ENCODE measurements at regions not wholly inside any gene's neighbourhood (a gene's known extent, or its start where the extent isn't known, plus 50 kb on each side); places are given as distances from the start of the nearest gene placed in this dataset.

DNA sequence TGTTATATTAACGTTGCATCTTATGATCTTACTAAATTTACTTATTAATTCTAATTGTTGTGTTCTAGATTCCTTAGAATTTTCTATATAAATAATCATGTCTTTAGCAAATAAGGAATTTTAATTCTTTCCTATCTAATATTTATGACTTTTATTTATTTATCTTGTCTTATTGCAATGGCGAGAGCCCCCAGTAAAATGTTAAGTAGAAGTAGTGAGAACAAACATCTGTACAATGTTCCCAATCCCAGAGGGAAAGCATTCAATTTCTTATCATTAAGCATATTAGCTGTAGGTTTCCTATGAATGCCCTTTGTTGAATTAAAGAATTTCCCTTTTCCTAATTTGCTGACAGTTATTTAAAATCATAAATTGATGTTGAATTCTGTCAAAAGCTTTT, 203.7 kb upstream of the OTX2 start:
- Histone ChIP-seq H3K27ac (no peak overlapping the region), H3K27me3 (no peaks in the 10 kb centered on the region), H3K4me3 (replicated peaks in 1 of 3) (no peak overlapping the region), H3K36me3 (no peaks in the 10 kb centered on the region), H3K4me1 (no peaks in the 10 kb centered on the region), H3K9me3 (no peaks in the 10 kb centered on the region)
- WGBS, 2 donors, result 92 to 93% methylated on average over 2 of the region's 2 CpGs
- no peak for TF ChIP-seq POLR2A (IDR thresholded peaks at IDR 0.05)
- TF ChIP-seq, protein P1, sequence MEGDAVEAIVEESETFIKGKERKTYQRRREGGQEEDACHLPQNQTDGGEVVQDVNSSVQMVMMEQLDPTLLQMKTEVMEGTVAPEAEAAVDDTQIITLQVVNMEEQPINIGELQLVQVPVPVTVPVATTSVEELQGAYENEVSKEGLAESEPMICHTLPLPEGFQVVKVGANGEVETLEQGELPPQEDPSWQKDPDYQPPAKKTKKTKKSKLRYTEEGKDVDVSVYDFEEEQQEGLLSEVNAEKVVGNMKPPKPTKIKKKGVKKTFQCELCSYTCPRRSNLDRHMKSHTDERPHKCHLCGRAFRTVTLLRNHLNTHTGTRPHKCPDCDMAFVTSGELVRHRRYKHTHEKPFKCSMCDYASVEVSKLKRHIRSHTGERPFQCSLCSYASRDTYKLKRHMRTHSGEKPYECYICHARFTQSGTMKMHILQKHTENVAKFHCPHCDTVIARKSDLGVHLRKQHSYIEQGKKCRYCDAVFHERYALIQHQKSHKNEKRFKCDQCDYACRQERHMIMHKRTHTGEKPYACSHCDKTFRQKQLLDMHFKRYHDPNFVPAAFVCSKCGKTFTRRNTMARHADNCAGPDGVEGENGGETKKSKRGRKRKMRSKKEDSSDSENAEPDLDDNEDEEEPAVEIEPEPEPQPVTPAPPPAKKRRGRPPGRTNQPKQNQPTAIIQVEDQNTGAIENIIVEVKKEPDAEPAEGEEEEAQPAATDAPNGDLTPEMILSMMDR (IDR thresholded peaks at IDR 0.05), result no peak
- no peak for DNase-seq
- intact Hi-C loops (cut with DNase I), result no loop called here

DNA sequence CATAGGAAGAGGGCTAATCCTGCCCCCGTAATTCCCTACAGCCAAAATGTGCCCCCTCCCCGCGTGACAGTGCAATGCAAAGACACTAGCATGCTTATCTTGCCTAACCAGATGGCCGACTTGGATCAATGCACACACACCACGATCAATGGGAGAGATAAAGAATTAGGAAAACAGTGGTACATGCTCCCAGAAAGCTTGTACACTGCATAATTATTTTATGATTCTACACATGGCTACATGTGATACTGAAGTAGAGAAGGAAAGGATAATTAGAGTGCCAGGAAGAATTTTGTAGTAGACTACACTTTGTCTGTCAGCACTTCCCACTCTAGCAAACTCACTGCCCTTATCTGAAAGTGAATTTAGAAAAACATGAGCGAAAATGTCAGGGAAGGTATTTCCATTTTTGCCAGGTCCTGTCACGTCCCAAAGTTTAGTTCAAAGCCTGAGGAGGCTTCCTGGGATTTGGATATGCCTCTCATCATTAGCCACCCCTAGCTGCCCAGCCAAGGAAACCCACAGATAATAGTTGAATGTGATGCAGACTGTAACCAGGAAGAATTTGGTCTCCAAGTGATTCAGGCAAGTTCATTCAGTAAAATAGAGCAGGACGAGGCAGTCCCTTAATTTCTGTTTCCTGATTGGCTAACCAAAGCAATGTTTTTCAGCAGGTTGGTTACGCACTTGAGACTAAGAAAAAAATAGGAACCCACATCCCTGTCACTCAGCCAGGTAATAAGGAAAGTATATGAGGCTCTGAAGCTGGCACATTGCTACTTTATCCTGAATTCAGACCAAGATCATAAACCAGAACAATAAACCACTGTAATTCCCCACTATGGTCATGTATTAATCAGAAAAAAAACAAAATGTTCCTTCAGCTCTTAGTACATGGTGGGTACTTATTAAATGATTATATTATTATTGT, 199.6 kb upstream of the OTX2 start:
- Histone ChIP-seq H3K4me1 (no peaks in the 10 kb centered on the region), H3K9me3 (no peaks in the 10 kb centered on the region), H3K27ac (no peak overlapping the region), H3K4me3 (replicated peaks in 1 of 3) (no peak overlapping the region), H3K36me3 (no peaks in the 10 kb centered on the region), H3K27me3 (no peaks in the 10 kb centered on the region)
- intact Hi-C loops (cut with DNase I), result no loop called here
- no peak for DNase-seq
- TF ChIP-seq POLR2A (IDR thresholded peaks at IDR 0.05), result no peak
- TF ChIP-seq, protein P1 (IDR thresholded peaks at IDR 0.05), result no peak
- WGBS, 2 donors, result 40 to 45% methylated on average over 9 of the region's 9 CpGs

DNA sequence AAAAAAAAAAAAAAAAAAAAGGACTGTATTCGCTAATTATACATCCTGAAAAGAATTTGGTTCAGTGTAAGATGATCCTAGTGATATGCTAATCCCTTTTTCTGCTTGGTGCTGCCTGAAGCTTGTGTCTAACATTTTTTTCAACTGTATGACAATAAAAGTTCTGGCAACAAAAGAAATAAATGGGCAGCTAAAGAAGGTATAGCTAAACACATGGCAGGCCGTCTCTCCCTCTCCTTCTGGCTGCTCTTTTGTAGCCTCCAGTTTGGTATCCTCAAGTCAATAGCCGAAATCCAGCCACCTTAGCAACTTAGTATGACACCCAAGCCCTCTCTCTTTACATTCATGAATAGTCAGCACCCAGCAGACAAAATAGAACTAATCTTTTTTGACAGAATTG, 198.3 kb upstream of the OTX2 start:
- 68 to 70% methylated on average over 3 of the region's 3 CpGs for WGBS, 2 donors
- H3K36me3 ChIP-seq, result no peaks in the 10 kb centered on the region
- no peaks in the 10 kb centered on the region for H3K27me3 ChIP-seq
- H3K4me3 ChIP-seq (replicated peaks in 1 of 3), result no peak overlapping the region
- intact Hi-C loops (cut with DNase I), result no loop called here
- no peaks in the 10 kb centered on the region for H3K4me1 ChIP-seq
- H3K27ac ChIP-seq, result no peak overlapping the region
- TF ChIP-seq POLR2A (IDR thresholded peaks at IDR 0.05), result no peak
- TF ChIP-seq, protein P1 (IDR thresholded peaks at IDR 0.05), result no peak
- H3K9me3 ChIP-seq, result no peaks in the 10 kb centered on the region
- DNase-seq, result no peak

DNA sequence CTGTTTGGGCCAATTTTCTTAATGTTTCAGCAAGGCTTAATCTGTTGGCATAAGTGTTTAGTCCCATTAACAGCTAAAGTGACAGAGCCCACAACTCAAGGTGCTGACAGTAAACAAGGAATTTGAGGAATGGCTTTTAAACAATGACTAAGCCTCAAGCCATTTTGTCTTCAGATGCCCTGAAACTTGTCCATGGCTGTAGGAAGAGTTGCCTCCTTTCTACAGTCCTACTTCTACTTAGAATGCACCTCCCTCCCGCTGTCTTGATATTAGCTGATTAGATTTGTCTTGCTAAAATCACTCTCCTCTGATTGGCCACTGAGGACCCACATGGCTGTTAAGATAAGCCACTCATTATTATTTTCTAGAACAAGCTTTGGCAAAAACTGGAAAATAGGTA, 188.4 kb upstream of the OTX2 start:
- Histone ChIP-seq H3K4me3 (replicated peaks in 1 of 3) (no peak overlapping the region), H3K27me3 (no peaks in the 10 kb centered on the region), H3K36me3 (no peaks in the 10 kb centered on the region), H3K4me1 (peaks cover 0 to 11% of the 10 kb centered on the region in 2 donors), H3K9me3 (no peaks in the 10 kb centered on the region), H3K27ac (no peak overlapping the region)
- 72 to 88% methylated on average over 1 of the region's 1 CpG for WGBS, 2 donors
- intact Hi-C loops (cut with DNase I), result no loop called here
- no peak for DNase-seq
- TF ChIP-seq, protein P1 (IDR thresholded peaks at IDR 0.05), result no peak
- TF ChIP-seq POLR2A (IDR thresholded peaks at IDR 0.05), result no peak

DNA sequence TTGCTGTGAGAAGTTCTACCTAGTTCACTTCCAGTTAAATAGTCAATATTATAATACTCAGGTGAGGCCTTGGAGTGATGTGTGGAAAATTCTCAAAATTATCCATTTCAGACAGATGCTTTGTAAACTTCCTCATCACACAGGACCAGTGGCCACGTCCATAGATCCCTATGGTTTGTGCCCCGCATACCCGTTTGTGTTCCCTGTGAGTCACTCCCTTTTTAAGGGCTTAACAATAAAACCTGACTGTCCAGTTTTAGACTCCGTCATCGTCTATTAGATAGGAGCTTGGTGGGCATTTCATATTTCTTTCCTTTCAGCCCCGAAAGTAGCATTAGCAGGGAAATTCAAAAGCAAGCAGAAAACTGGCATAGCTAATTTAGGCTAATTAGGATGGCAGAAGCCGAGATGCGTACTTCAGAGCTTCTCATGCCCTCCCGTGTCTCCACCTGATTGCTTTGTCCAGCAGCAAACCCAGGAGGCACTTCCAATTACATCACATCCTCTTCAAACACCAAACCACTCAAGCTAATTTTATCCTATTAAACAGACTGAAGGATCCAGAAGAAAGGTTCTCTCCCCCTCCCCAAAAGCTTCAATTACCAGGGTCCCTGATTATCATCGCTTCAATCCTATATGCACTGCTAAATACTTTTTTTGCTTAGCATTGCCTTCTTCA, 186.6 kb upstream of the OTX2 start:
- WGBS, 2 donors, result 38 to 48% methylated on average over 10 of the region's 10 CpGs
- H3K9me3 ChIP-seq, result no peaks in the 10 kb centered on the region
- intact Hi-C loops (cut with DNase I), result no loop called here
- H3K27me3 ChIP-seq, result no peaks in the 10 kb centered on the region
- no peak overlapping the region for H3K27ac ChIP-seq
- no peaks in the 10 kb centered on the region for H3K36me3 ChIP-seq
- no peak overlapping the region for H3K4me3 ChIP-seq (replicated peaks in 1 of 3)
- TF ChIP-seq POLR2A (IDR thresholded peaks at IDR 0.05), result peak in 1 of 2 donors; percentile 5
- TF ChIP-seq, protein P1 (IDR thresholded peaks at IDR 0.05), result no peak
- peak in 1 of 2 donors; percentile 12 for DNase-seq
- H3K4me1 ChIP-seq, result peaks cover 0 to 11% of the 10 kb centered on the region in 2 donors
